ENCODE measurements at regions not wholly inside any gene's neighbourhood (a gene's known extent, or its start where the extent isn't known, plus 50 kb on each side); places are given as distances from the start of the nearest gene placed in this dataset.

- no peak for DNase-seq (ENCODE audit: low read depth in 2 of 2)
Observed at GRCh38 chr2:64769392-64770044, 115.8 kb upstream of the SERTAD2 start.

DNA sequence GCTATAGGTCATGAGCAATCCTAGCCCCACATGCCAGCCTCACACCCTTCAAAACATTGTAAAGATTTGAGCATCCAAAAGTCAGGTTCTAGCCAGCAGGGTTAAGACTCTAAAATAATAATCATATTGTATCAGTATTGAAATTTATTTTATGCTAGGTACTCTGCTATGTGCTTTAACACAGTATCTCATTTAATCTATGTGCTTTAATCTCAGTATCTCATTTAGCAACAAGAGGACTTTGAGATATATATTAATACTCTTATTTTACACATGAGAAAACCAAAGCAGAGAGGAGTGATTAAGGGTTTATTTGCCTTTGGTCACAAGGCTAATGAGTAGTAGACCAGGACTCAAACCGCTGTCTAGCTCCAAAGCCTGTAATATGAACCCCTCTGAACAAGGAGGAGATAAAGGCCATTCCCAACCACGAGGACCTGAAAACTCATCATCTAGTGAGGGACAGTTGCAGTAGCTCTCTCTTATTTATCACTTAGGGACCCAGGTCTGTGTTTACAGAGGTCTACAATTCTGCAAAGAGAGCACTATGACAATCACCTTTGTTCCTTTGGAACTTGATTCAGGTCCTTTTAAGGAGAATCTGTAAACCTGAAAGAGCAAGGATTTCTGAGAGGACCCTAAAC is 116.5 kb upstream of the SERTAD2 start:
- DNase-seq (ENCODE audit: low read depth in 2 of 2): no peak

DNA sequence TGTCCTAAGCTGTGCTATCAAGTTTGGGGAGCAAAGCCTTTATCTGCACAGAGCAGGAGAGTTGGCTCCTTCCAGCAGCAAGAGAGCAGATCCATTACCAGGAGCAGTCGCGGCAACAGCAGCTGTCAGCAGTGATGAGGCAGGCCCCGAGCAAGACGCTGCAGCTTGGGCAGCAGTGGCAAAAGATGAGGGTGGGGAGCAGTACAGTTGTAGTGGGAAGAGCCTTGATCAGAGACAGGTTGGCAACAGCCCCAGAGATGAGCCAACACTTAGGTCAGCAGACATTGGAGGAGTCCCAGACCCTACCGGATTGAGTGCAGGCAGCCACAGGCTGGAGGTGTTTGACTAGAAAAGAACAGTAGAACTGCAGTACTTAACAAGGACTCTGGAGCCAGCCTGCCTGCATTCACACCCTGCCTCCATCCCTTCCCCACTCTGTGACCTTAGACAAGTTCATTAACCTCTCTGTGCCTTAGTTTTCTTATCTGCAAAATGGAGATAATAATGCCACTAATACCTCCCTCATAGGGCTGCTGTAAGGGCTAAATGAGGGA is 117.1 kb upstream of the SERTAD2 start:
- no peak for DNase-seq (ENCODE audit: low read depth in 2 of 2)

- DNase-seq (ENCODE audit: low read depth in 2 of 2): no peak
Observed at GRCh38 chr2:64771737-64772136, 118.0 kb upstream of the SERTAD2 start.

GRCh38 chr2:64773461-64774118 is 119.9 kb upstream of the SERTAD2 start:
- no peak for DNase-seq (ENCODE audit: low read depth in 2 of 2)

GRCh38 chr2:64777841-64778240 is 124.1 kb upstream of the SERTAD2 start:
- DNase-seq (ENCODE audit: low read depth in 2 of 2): no peak

- DNase-seq (ENCODE audit: low read depth in 2 of 2): no peak
Observed at GRCh38 chr2:64779117-64779690, 125.5 kb upstream of the SERTAD2 start.

DNA sequence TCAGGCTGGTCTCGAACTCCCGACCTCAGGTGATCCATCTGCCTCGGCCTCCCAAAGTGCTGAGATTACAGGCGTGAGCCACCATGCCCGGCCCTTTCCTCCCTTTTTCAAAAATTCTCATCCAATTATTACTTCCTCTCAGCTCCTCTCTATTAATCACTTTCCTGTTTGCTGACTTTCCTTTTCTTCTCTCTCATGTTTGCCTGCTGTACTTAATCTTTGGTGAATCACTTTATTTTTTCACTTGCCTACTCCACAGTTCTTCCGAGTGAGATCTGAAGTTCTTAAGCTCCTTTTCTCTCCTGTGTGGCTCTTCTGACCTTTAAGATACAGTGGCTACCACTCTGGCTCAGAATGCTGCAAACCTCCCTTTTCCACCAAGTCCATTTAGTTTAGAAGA is 126.3 kb upstream of the SERTAD2 start:
- DNase-seq (ENCODE audit: low read depth in 2 of 2): no peak

GRCh38 chr2:64781711-64782390 is 128.1 kb upstream of the SERTAD2 start:
- no peak for DNase-seq (ENCODE audit: low read depth in 2 of 2)

DNA sequence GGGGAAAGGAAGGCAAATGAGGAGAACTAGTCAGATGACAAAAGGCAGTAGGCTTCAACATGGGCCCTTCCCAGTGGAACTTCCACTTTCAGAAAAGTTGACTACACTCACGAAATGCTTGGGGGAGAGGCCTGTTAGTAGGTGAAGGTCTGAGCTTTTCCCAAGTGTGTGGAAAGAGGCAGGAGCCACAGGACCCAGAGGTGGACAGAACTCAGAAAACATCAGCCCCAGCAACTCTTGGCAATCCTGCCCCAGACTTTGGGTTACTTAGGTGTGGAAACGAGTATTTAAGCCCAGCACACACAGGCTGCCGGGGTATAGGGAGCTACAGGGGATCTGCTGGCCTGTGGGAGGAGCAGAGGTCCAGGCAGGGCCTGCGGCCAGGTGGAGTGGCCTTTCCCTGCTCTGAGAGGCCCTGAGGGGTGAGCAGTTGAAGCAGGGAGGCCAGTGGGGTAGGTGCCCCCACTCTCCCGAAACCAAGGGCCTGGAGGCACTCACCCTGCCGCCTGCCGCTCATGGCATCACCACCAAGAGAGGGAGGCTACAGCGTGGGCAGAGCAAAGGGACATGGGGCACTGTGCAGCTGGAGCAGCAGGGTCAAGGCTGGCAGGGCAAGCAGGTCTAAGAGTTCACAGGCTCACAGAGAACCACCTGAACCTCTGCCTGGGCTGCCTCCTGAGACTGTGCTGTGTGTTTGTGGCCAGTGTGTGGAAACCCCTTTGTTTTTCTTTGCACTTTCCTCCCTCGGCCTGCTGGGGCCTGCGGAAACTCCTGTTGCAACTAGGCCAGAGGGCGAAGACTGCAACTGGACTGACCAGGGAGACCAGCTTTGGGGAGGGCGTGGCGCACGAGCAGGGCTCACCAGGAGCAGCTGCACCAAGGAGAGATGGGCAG is 130.7 kb upstream of the SERTAD2 start:
- DNase-seq (ENCODE audit: low read depth in 2 of 2): no peak

DNA sequence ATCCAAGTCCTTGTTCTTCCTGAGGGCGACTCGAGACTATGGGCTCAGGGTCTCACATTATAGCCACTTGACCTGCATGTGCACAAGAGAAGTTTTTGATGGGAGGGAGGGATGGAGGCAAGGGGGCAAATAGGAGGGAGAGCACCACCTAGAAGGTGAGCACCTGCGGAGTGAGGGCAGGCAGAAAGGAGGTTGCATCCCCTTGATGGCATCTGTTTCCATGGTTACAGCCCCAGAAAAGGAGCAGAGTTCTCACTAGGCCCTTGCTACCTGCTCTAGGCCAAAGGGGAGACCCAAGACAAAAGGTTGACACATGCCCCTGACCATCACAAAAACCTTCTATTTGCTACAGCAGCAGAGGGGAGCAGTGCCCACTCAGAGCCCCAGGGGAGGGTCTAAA is 131.5 kb upstream of the SERTAD2 start:
- DNase-seq (ENCODE audit: low read depth in 2 of 2): no peak

DNA sequence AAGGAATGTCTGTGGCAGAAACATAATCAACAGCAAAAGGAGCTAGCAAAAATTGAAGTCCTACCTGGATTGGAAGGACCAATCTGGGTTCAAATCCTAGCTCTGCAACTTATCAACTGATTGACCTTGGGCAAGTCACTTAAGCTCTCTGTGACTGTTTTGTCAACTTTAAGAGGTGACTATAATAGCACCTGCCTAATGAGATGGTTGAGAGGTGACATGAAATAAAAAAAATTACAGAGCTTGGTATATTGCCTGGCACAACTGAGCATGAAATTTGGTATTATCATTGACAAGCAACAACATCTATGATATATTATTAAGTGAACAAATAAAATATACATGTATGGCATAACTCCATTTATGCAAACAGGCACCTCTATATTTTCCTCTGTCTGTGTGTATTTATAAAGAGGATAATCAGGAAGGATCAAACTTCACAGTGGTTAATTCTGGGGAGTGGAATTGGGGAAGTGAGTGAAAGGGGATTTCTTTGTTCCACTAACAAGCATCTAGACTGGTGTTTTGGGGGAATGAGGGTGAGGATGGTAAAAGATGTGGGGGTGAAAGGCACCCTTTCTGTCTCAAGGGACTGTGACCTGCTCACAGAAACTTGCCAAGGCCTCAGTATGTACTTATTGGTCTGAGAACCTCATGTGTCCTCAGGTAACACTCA is 132.8 kb upstream of the SERTAD2 start:
- no peak for DNase-seq (ENCODE audit: low read depth in 2 of 2)

DNA sequence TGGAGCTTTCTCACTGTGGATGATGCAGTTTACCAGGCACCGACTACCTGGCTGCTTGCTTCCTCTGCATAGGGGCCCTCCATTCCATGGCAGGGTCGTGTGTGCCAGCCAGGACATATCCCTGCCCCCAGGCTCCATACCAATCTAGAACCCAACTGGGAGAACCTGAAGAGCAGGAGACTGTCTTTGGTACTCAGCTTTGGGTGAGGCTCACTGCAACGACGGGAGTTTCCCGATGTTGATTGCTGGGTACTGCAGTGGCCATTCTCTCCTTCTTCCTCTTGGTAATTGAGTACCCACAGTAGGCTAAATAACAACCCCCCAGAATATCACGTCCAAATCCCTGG is 133.3 kb upstream of the SERTAD2 start:
- no peak for DNase-seq (ENCODE audit: low read depth in 2 of 2)

GRCh38 chr2:64787698-64788097 is 134.0 kb upstream of the SERTAD2 start:
- no peak for DNase-seq (ENCODE audit: low read depth in 2 of 2)

DNA sequence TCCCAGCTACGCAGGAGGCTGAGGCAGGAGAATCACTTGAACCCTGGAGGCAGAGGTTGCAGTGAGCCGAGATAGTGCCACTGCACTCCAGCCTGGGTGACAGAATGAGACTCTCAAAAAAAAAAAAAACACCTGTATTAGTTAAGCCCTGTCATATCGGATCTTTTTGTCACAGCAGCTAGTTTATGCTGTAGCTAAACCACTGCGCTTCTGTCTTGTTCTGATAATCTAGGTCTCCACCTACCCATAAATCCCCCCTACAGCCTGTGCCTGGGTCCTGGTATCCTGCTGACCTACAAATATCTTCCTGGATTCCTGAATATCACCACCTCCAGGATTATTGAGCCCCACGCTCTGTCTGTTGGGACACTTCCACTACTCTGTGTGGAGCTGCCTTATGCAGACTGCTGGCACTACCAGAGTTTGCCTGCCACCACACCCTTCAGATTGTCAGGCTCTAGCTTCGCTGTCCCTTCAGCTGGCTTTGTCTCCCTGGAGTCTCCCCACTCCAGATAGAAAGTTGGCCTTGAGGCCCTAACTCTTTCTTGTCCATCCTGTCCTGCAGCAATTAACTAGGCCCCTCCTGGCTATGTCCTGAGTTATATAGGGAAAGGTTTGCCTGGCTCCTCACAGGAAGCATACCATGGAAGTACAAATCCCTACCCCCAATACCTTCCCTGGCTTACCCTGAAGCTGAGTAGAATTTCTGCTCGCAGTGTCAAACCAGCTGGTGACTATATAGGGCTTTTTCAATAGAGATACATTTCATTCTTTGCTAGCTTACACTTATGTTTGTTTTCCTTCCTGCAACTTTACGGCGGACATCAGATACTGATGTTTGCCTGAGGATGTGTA is 136.0 kb upstream of the SERTAD2 start:
- no peak for DNase-seq (ENCODE audit: low read depth in 2 of 2)

- DNase-seq (ENCODE audit: low read depth in 2 of 2): no peak
Observed at GRCh38 chr2:64792300-64792699, 138.6 kb upstream of the SERTAD2 start.

- DNase-seq (ENCODE audit: low read depth in 2 of 2): no peak
Observed at GRCh38 chr2:64792995-64793639, 139.4 kb upstream of the SERTAD2 start.

GRCh38 chr2:64793701-64794100 is 140.0 kb upstream of the SERTAD2 start:
- DNase-seq (ENCODE audit: low read depth in 2 of 2): no peak

GRCh38 chr2:64794426-64794995 is 140.8 kb upstream of the SERTAD2 start:
- DNase-seq (ENCODE audit: low read depth in 2 of 2): no peak
